GM23338 (cell line): ENCODE measurements at regions not wholly inside any gene's neighbourhood (a gene's known extent, or its start where the extent isn't known, plus 50 kb on each side); places are given as distances from the start of the nearest gene placed in this dataset.

Experiments
- CREB1 ChIP-seq: fragments of 250-450 bp; sonication (Bioruptor Pico); IDR thresholded peaks from 2 replicates; pipeline ENCODE4 v1.5.0; 2020; ENCODE audit warnings: low read depth, mild to moderate bottlenecking, moderate library complexity
- CTCF ChIP-seq, 2 experiments: fragments of 200-600 bp in 1 of 2; sonication (generic) in 1 of 2; conservative IDR thresholded peaks; 2 replicates each; pipeline versions ENCODE4 v1.5.1 to v1.6.1; 2016 to 2017; ENCODE audit warnings: antibody characterized with exemption in 2 of 2, low read depth in 2 of 2, mild to moderate bottlenecking in 2 of 2, moderate library complexity in 1 of 2
- EZH2 ChIP-seq: fragments of 200-600 bp; sonication (generic); IDR thresholded peaks from one replicate; pipeline ENCODE4 v1.8.0; 2017; ENCODE audit warnings: antibody characterized with exemption, mild to moderate bottlenecking, low read depth; ENCODE audit not compliant: unreplicated experiment
- EZH2phosphoT487 ChIP-seq: fragments of 200-600 bp; sonication (generic); IDR thresholded peaks from one replicate; pipeline ENCODE4 v1.8.1; 2018; ENCODE audit warnings: antibody characterized with exemption; ENCODE audit not compliant: unreplicated experiment
- JUNB ChIP-seq: IDR thresholded peaks from one replicate; pipeline ENCODE4 v1.6.1; 2016; ENCODE audit warnings: antibody characterized with exemption; ENCODE audit not compliant: unreplicated experiment
- POLR2AphosphoS5 ChIP-seq: IDR thresholded peaks from 2 replicates; pipeline ENCODE4 v1.6.1; 2016; ENCODE audit warnings: antibody characterized with exemption, low read depth
- STAT1 ChIP-seq: IDR thresholded peaks from one replicate; pipeline ENCODE4 v1.6.1; 2016; ENCODE audit warnings: antibody characterized with exemption; ENCODE audit not compliant: unreplicated experiment

GRCh38 chr16:85380002-85380395, 233.1 kb upstream of the GSE1 start:
- TF ChIP-seq POLR2AphosphoS5, result no peak
- no peak for TF ChIP-seq CREB1 (CRISPR knock-in tag)
- TF ChIP-seq CTCF (conservative IDR thresholded peaks at IDR 0.05; ENCODE audit: low read depth in 2 of 2), result no peak
- no peak for TF ChIP-seq EZH2phosphoT487
- TF ChIP-seq JUNB, result no peak
- TF ChIP-seq EZH2, result no peak
- no peak for TF ChIP-seq STAT1
